Neural progenitor cell (in vitro differentiated cells): ENCODE measurements at regions not wholly inside any gene's neighbourhood (a gene's known extent, or its start where the extent isn't known, plus 50 kb on each side); places are given as distances from the start of the nearest gene placed in this dataset.

ENCODE experiments used
- DNase-seq: peaks from one replicate; pipeline ENCODE4 v3.0.0-alpha.2; 2016; ENCODE audit warnings: low spot score
- H2AFZ ChIP-seq: fragments of 200-600 bp; sonication (generic); replicated peaks from 2 replicates; pipeline ENCODE4 v1.6.1; 2016; ENCODE audit warnings: antibody characterized with exemption
- H3F3A ChIP-seq: fragments of 200-600 bp; sonication (generic); 2 replicates; pipeline ENCODE4 v1.6.1; 2016; ENCODE audit warnings: antibody characterized with exemption, low read depth
- H3K27ac ChIP-seq: fragments of 200-600 bp; sonication (generic); 2 replicates; pipeline ENCODE4 v1.5.1; 2016; ENCODE audit warnings: mild to moderate bottlenecking
- H3K27me3 ChIP-seq: fragments of 200-600 bp; sonication (generic); 2 replicates; pipeline ENCODE4 v1.6.1; 2016; ENCODE audit warnings: mild to moderate bottlenecking, moderate library complexity
- H3K36me3 ChIP-seq: fragments of 200-600 bp; sonication (generic); 2 replicates; pipeline ENCODE4 v1.5.1; 2016
- H3K4me1 ChIP-seq: fragments of 200-600 bp; sonication (generic); 2 replicates; pipeline ENCODE4 v1.6.1; 2016; ENCODE audit warnings: mixed run types
- H3K4me2 ChIP-seq: fragments of 200-600 bp; sonication (generic); 2 replicates; pipeline ENCODE4 v1.6.1; 2016
- H3K4me3 ChIP-seq: fragments of 200-600 bp; sonication (generic); 2 replicates; pipeline ENCODE4 v1.5.1; 2016
- H3K79me2 ChIP-seq: fragments of 200-600 bp; sonication (generic); 2 replicates; pipeline ENCODE4 v1.6.1; 2016; ENCODE audit warnings: low read depth
- H3K9ac ChIP-seq: fragments of 200-600 bp; sonication (generic); 2 replicates; pipeline ENCODE4 v1.6.1; 2016
- H3K9me3 ChIP-seq: fragments of 200-600 bp; sonication (generic); 2 replicates; pipeline ENCODE4 v1.5.1; 2016; ENCODE audit warnings: low read depth
- H4K20me1 ChIP-seq: fragments of 200-600 bp; sonication (generic); 2 replicates; pipeline ENCODE4 v1.6.1; 2016; ENCODE audit warnings: low read depth
- H3K27ac Mint-ChIP-seq: 3 replicates; pipeline ENCODE4 v1.8.0; 2021; ENCODE audit warnings: mixed read lengths
- H3K27me3 Mint-ChIP-seq: 2 replicates; pipeline ENCODE4 v1.8.0; 2022; ENCODE audit warnings: low read depth, mild to moderate bottlenecking, inconsistent platforms, moderate library complexity, mixed read lengths; ENCODE audit not compliant: insufficient read depth
- H3K36me3 Mint-ChIP-seq: 3 replicates; pipeline ENCODE4 v1.8.0; 2021; ENCODE audit warnings: mixed read lengths
- H3K4me1 Mint-ChIP-seq: 3 replicates; pipeline ENCODE4 v1.8.0; 2021; ENCODE audit warnings: mixed read lengths
- H3K4me3 Mint-ChIP-seq: 3 replicates; pipeline ENCODE4 v1.8.0; 2021; ENCODE audit warnings: mild to moderate bottlenecking, moderate library complexity, mixed read lengths
- H3K9me3 Mint-ChIP-seq: 3 replicates; pipeline ENCODE4 v1.8.0; 2020; ENCODE audit warnings: mixed read lengths
- CTCF ChIP-seq: fragments of 200-600 bp; sonication (generic); IDR thresholded peaks from 2 replicates; pipeline ENCODE4 v1.5.1; 2017; ENCODE audit warnings: antibody characterized with exemption, mild to moderate bottlenecking
- EZH2 ChIP-seq: fragments of 200-600 bp; sonication (generic); IDR thresholded peaks from 2 replicates; pipeline ENCODE4 v1.6.1; 2017; ENCODE audit warnings: antibody characterized with exemption, mild to moderate bottlenecking, moderate library complexity
- EZH2phosphoT487 ChIP-seq: fragments of 200-600 bp; sonication (generic); IDR thresholded peaks from 2 replicates; pipeline ENCODE4 v1.6.1; 2017; ENCODE audit warnings: antibody characterized with exemption

- Histone ChIP-seq H3K4me1 (peaks cover 6% of the 10 kb centered on the region), H3K27me3 (peaks cover 27% of the 10 kb centered on the region), H3K36me3 (no peaks in the 10 kb centered on the region), H3K79me2 (peaks cover 63% of the 10 kb centered on the region), H3K4me2 (peak overlapping the region; percentile 90), H2AFZ (no peak overlapping the region), H3K27ac (no peak overlapping the region), H3K9me3 (no peaks in the 10 kb centered on the region), H4K20me1 (peaks cover 61% of the 10 kb centered on the region), H3K9ac (no peak overlapping the region), H3F3A (peaks cover 4% of the 10 kb centered on the region), H3K4me3 (no peak overlapping the region)
- Mint-ChIP-seq H3K9me3 (no peaks in the 10 kb centered on the region), H3K27ac (peak overlapping the region; percentile 22), H3K4me1 (peaks cover 44% of the 10 kb centered on the region), H3K4me3 (peak overlapping the region; percentile 97), H3K27me3 (peaks cover 2% of the 10 kb centered on the region), H3K36me3 (no peaks in the 10 kb centered on the region)
- TF ChIP-seq EZH2phosphoT487 (no peak), CTCF (no peak), EZH2 (no peak)
- DNase-seq = no peak
Measured at GRCh38 chr11:129277198-129277843, 85.2 kb upstream of the ARHGAP32 start.

- Mint-ChIP-seq H3K27me3 (peaks cover 2% of the 10 kb centered on the region), H3K9me3 (no peaks in the 10 kb centered on the region), H3K4me1 (peaks cover 36% of the 10 kb centered on the region), H3K4me3 (no peak overlapping the region), H3K27ac (no peak overlapping the region), H3K36me3 (peaks cover 11% of the 10 kb centered on the region)
- peaks cover 77% of the 10 kb centered on the region for H3K79me2 ChIP-seq
- peaks cover 19% of the 10 kb centered on the region for H3K27me3 ChIP-seq
- H4K20me1 ChIP-seq = peaks cover 67% of the 10 kb centered on the region
- peaks cover 6% of the 10 kb centered on the region for H3K4me1 ChIP-seq
- H3K9me3 ChIP-seq = no peaks in the 10 kb centered on the region
- no peak overlapping the region for H3K4me3 ChIP-seq
- no peak overlapping the region for H2AFZ ChIP-seq
- no peak for TF ChIP-seq CTCF
- TF ChIP-seq EZH2phosphoT487 = no peak
- TF ChIP-seq EZH2 = no peak
- H3K27ac ChIP-seq = no peak overlapping the region
- no peak overlapping the region for H3K9ac ChIP-seq
- no peak for DNase-seq
- no peaks in the 10 kb centered on the region for H3K36me3 ChIP-seq
- H3F3A ChIP-seq = peaks cover 4% of the 10 kb centered on the region
- no peak overlapping the region for H3K4me2 ChIP-seq
Measured at GRCh38 chr11:129275828-129276227, 83.7 kb upstream of the ARHGAP32 start.

- Histone ChIP-seq H3K4me3 (no peak overlapping the region), H3K4me1 (peaks cover 6% of the 10 kb centered on the region), H3F3A (no peaks in the 10 kb centered on the region), H3K4me2 (no peak overlapping the region), H4K20me1 (peaks cover 76% of the 10 kb centered on the region), H2AFZ (no peak overlapping the region), H3K27me3 (peaks cover 8% of the 10 kb centered on the region), H3K27ac (no peak overlapping the region), H3K79me2 (peaks cover 94% of the 10 kb centered on the region), H3K36me3 (no peaks in the 10 kb centered on the region), H3K9ac (no peak overlapping the region), H3K9me3 (no peaks in the 10 kb centered on the region)
- Mint-ChIP-seq H3K4me3 (no peak overlapping the region), H3K9me3 (no peaks in the 10 kb centered on the region), H3K4me1 (peaks cover 26% of the 10 kb centered on the region), H3K36me3 (peaks cover 18% of the 10 kb centered on the region), H3K27ac (no peak overlapping the region), H3K27me3 (peaks cover 2% of the 10 kb centered on the region)
- TF ChIP-seq EZH2phosphoT487 = no peak
- no peak for TF ChIP-seq EZH2
- TF ChIP-seq CTCF = no peak
- DNase-seq = no peak
Measured at GRCh38 chr11:129273944-129274711, 82.0 kb upstream of the ARHGAP32 start.
